HG03108 (cell line): ENCODE measurements at regions not wholly inside any gene's neighbourhood (a gene's known extent, or its start where the extent isn't known, plus 50 kb on each side); places are given as distances from the start of the nearest gene placed in this dataset.
"Not testable (repeated sequence)": the region's sequence is repeated elsewhere in the genome, so short reads cannot be mapped to it uniquely, and the experiment has no call there.

ENCODE experiments used
- ATAC-seq: cut with Tn5 transposase; IDR thresholded peaks from one replicate; pipeline ENCODE4 v1.9.1; 2021; ENCODE audit warnings: moderate library complexity; ENCODE audit not compliant: unreplicated experiment

DNA sequence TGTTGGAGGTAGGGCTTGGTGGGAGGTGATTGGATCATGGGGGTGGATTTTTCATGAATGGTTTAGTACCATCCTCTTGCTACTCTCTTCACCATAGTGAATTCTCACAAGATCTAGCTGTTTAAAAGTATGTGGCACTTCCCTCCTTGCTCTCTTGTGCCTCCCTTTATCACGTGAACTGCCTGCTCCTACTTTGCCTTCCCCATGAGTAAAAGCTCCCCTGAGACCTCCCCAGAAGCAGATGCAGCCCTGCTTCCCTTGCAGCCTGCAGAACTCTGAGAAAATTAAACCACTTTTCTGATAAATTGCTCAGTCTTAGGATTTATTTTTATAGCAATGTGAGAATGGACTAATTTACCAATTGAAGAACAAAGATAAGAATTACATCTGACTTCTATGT lies 223.1 kb downstream of the RNF144A start:
- no peak for ATAC-seq

DNA sequence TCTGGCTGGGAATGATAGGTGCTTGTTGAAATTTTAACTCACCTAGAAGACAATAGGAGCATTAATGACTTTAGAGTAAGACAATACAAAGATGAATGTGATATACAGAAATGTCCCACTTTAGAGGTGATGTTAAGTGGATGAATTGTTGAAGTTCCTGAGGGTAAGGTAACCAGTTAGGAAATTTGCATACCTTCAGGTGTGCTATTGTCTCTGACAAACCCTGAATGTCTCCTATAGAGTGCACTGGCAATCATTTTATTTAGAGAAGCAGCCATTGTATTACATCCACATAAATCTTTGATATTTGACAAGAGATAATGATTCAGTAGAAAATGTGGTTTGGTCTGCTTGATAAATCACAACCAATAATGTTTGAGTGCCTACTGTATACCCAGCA lies 228.5 kb downstream of the RNF144A start:
- no peak for ATAC-seq

DNA sequence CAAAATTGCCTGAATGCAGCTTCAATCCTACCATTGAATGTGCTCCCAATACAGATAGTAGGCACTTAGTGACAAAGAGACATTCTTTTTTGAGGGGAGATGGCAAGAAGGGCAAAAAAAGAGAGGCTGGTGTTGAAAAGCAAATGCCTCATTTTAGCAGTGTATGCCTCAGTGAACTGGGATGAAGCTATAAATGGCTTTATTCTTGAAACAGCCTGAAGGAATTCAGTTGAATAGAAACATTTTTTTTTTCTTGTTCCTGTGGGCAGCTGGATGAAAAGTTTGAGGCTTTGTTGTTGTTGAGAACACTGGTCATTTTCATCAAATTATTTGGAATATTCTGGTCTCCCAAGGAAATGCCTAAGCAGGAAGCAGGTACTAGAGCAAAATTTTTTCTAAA lies 228.9 kb downstream of the RNF144A start:
- ATAC-seq = no peak

DNA sequence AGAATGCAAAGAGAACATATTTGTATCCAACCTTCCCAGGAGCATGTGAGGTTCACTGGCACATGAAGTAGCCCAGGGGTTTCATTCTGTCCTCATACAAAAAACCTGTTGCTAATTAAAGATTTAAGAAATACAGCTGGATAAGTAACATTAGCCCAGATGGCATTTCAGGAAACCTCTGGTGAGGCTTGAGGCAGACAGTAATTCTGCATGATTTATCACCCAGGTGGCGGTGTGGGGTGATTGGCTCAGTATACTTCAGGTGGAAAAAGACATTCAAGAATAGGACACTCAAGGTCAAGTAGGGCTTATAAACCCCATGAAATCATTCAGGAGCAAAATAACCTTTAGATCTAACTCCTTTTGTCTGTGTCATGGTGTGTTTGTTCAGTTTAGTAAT lies 237.4 kb downstream of the RNF144A start:
- ATAC-seq = no peak

DNA sequence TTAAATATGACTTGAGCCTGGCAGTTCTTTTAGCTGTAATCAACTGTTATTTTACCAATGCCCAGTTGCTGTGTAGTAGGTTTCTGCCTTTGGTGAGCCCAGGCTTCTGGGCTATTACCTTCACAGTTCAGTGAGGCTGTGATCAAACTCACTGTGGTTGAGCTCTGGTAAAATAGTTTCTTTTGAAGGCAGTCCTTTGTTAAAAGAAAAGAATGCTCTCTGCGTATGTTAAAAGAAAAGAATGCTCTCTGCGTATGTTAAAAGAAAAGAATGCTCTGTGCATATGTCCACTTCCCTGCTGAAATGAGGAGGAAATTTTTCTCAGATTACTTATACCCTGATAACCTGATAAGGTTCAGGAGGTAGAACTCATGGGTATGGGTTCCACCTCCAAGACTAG lies 244.3 kb downstream of the RNF144A start:
- no peak for ATAC-seq

DNA sequence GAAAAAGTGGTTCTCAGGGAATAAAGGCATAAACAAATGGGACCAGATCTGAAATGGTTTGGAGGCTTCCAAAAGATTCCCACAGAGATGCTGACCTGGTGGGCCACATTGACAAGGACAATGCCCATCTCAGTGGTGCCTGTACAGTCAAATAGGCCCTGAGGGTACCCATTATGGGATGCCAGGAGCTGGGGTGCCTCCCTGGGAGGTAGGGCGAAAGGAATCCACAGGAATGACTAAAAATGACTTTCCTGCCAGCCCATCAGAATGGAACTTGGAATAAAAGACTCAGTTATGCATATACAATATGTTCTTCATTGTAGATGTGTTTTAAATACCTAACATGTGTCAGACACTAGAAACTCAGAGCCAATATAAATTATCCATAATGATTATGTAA lies 248.5 kb downstream of the RNF144A start:
- no peak for ATAC-seq

DNA sequence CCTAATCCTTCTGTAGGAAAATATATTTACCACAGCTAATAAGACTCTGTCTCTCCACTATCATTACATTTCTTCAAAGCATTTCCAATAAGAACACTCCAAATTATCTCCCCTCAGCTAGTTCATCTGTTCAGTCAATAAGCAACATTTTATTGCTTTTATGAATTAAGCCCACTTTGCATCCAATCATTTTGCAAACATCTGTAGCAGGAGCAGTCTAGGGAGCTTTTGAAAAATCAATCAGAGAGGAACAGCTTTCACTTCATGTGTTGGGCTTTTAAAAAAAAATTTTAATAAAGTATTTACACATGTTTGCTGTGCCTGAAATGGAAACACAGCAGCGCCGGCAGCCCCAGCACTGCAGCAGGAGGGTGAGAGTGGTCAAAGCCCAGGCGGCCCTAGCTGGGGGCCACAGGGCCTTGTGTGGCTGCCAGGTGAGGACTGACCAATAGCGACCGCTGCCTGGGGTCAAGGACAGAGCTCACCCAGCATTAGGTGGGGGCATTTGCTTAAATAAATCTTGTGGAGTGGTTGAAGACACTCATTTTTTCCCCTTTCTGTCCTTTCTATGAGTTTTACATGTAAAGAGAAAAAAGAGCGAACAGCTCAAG lies 250.7 kb downstream of the RNF144A start:
- no peak for ATAC-seq

DNA sequence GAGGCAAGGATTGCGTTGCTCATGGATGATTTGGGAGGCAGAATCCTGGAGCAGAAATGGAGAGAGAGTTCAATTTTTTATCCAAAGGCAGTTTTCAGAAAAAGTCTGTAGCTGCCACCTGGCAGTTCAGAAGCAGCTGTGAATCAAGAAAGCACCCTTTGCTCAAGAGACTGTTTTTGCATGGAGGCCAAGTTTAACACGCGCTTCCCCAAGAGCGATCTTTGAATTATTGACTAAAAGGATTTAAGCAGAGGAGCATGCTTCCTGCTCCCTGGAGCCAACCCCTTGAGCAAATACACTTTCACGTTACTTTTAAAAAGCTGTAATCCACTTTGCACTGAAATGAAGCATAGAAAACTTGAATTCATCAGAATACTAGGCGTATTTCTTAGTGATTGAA lies 252.4 kb downstream of the RNF144A start:
- ATAC-seq = no peak

DNA sequence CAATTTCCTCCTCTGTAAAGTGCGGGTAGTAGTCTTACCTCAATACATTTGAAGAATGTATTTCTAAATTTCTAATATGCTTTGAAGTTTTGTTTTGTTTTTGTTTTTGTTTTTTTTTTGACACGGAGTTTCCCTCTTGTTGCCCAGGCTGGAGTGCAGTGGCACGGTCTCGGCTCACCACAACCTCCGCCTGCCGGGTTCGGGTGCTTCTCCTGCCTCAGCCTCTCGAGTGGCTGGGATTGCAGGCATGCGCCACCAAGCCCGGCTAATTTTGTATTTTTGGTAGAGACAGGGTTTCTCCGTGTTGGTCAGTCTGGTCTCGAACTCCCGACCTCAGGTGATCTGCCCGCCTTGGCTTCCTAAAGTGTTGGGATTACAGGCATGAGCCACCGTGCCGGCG lies 261.8 kb downstream of the RNF144A start:
- not testable (repeated sequence) for ATAC-seq

DNA sequence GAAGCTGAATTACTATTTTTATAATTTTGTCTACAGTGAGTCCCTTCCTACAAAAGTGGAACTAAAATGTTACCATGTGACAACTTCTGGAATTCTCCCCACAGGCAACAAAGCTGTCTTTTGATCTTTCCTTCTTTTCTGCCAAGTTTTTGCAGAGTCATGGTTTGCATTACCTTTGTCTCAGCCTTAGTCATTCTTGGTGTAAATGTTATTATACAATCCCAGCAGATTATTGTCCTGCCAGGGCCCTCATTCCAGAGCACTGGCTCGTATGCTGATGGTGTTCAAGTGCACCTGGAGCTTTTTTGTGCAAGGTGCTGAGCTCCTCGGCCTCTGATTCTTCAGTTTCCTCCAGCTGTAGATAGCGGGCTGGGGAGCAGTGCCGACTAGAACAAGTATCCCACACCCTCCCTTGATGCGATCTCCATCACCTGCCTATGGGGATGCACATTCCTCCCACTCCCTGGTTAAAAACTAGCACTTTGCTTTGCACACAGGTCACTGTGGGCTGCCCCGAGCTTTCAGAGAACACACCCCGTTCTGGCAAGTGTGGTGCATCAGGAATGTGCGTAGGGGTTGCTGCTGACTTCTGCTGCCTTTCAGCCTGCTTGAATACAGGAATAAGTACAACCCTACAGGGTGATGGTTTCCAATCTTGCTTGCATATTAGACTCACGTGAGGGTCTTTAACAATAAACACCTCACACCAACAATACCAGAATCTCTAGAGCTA lies 263.6 kb downstream of the RNF144A start:
- ATAC-seq = no peak

DNA sequence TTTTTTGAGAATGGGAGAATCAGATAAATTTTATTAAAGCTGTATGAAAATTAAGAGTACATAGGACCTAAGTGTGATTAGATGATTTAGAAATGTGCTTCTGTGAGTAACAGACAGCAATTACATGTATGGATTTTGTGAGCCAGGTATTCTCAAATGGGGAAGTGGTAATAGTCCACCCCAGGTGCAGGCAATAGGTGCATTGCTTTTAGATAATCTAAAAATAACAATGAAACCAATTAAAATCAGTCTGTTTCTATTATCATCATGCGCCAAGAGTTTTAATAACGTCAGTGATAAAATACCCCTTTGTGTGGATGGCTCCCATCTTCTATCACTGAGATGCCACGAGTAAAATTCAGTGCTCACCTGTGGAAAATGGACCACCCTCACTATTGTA lies 265.3 kb downstream of the RNF144A start:
- ATAC-seq = no peak

DNA sequence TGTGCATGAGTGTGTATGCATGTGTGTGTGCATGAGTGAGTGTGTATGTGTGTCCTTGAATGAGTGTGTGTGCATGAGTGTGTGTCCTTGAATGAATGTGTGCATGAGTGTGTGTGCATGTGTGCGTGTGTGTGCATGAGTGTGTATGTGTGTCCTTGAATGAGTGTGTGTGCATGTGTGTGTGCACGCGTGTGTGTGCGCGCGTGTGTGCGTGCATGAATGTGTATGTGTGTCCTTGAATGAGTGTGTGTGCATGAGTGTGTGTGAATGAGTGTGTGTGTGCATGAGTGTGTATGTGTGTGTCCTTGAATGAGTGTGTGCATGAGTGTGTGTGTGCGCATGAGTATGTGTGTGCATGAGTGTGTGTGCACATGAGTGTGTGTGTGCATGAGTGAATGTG lies 271.9 kb downstream of the RNF144A start:
- no peak for ATAC-seq

DNA sequence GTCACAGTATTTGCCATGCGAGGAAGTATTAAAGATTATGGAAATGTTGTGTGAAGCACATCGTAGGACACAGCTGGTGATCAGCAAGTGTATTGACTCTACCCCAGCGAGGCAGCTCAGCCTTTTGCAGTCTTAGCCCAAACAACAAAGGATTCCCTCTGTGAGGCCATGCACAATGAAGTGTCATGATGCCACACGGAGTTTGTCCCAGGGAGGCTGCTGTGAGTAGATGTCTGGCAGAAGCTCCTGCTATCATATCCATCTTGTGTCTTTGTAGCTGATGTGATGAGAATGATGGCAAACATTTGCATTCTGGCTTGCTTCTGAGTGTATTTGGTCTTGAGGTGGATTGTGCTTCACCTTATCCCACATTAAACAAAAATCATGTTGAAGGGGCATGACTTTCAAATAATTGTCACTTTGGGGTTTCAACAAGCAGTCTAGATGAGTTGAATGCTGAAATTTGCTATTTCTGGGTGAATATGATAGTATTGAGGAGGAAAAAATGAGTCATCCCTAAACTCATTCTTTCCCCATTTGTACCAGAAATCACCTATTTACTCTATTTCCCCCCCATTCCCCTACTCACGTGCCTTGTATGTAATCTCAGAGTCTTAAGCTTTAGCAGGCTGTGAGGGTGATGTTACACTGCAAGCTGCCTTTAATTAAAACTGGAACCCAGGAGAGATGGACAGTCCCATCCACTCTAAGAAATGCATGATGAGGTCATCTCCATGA lies 273.5 kb downstream of the RNF144A start:
- ATAC-seq = no peak

DNA sequence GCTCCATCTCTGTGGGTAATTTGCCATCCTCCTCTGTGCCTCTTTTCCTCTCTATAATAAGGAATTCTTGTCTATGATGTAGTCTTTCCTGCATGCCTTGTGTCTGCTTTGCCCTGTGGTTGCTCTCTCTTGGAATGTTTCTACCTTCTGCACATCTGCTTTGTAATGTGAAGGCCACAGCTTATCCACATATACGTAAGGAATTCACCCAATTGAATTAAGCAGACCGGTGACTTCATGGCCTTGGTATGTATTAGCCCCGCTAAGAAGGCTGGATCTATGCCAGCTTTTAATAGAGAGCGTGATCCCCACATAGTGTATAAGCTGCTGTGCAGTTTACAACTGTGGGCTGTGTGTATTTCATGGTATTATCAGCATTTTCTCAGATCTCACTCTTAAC lies 274.7 kb downstream of the RNF144A start:
- ATAC-seq = no peak

DNA sequence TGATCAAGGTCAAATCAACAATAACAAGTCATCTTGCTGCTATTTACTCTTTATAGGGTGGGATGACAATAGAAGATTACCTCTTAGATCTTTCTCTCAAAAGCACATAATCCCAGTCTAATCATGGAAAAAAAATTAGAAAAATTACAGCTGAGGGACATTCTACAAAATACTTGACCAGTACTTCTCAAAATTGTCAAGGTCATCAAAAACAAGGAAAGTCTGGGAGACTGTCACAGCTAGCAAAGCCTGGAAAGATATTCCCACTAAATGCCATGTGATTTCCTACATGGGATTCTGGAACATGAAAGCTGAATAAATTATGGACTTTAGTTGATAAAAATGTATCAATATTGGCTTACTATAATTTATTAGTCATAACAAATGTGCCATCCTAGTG lies 276.2 kb downstream of the RNF144A start:
- no peak for ATAC-seq

DNA sequence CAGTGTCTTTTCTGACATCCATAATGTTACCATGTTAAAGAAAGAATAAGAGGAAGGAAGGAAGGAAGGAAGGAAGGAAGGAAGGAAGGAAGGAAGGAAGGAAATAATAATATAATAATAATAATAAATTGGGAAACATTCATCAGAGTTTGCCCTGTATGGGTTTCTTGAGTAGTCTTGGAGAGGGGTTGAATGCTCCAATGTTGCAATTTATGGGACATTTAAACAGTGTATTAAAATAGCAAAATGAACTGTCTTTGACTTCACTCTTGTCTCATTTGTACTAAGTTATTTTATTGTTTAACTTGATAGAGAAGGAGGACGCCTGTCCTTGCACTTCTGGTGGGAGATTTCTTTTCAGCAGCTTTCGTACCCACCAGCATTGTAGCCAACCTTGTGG lies 277.7 kb downstream of the RNF144A start:
- ATAC-seq = no peak

DNA sequence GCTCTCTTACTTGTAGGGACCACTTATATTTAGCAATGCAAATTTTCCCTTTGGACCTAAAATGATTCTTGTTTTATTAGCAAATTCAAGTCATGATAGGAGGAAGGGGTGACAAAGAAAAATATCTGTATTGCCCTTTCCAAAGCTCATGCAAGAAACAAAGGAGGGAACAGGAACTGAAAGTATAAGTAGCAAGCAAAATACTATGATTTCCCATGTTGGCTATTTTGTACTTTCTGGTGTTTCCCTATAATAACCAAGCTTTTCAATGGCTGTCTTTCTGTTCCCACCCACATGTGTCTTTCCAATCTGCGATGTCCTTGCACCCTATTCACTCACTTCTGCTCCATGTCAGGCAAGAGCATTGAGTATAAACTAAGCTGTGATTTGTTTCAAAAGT lies 279.7 kb downstream of the RNF144A start:
- ATAC-seq = no peak

DNA sequence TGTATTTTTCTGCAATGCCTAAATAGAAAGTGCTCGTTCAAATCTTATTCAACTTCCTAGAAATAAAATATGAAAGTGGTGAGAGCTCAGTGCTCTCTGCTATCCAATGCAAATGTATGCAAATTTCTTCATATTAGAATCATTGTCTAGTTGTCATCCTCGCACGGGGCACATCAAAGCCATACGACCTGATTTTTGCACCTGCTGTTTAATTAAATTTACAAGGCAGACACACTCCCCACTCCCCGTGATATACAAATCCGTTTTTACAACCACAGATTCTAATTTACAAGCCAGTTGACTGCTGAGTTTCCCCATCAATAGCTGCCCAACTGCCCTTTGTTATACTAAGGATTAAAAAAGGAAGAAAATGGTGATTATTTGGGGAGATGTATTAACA lies 284.6 kb downstream of the RNF144A start:
- no peak for ATAC-seq

DNA sequence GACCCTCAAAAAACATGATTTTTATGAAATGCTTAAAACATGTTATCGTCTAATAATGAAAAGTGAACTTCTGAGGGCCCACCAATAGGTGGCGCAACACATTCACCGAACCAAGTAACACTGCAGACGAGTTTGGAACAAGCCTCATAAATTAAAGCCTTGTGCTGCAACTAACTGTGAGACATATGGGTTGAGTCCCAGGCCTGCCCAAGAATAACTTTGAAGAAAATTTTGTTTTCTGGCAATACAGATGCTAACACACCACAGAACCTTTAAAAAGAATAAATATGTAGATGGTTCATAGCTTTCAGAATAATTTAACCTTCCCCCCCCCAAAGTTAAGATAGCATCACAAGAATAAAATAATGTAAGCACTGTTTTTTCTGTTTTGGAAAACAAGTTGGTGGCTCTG lies 285.9 kb downstream of the RNF144A start:
- ATAC-seq = no peak

DNA sequence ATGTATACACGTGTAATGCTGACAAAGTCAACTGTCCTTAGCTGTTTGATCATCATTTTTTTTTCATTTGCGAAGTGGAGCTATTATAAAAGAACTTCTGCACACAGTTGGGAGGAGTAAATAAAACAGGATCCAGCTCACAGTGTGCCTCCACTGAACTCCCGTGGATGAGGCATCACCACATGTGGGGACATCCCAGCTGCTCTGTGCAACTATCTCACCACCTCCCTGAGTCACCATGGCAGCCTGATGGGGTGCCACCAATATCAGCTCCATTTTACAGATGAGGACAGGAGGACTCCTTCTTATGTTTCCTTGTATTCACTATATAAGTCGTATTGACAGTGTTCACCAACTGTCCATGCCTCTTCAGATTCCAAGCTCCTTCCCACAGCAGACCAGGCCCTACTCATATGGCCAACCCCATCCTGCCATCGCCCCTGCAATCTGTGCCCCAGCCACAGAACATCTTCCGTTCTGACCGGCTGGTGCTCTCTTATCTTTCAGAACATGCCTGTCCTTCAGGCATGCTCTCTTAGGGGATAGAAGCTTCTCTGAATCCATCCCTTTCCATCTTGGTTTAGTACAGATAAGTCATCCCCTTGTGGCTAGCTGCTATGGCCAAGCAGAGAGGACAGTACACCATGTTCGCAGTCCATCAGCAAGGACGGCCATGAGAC lies 288.1 kb downstream of the RNF144A start:
- ATAC-seq = no peak

DNA sequence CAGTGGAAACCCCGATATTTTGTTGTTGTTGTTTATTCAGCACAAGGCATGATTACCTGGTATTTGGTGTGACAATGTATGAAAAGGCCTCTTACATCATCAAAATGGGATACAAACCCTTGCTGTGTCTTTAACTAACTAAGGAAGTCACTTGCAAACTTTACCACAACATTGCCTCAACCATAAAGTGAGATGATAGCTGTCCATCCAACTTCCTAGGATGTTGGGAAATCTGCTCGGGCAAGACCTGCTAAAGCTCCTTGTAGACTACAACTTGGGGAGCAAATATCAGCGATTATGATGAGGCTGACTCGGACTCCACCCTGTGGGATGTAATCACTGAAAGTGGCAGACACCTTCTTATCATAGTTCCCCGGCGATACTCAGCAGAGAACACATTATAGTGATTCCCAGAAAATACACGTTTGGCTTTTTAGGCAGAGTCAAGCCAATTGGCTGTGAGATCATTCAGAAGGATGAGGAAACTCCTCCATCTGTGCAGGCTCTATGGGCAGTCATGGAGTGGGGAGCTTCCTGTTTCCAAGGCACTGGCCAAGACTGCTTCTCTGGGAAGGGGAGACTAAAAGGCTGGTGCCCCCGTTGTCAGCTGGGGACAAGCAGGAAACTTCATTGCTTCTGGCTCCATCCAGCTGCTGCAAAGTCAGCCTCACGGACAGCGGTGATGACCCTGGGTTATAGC lies 289.0 kb downstream of the RNF144A start:
- no peak for ATAC-seq
